K562 (cell line): ENCODE measurements at regions not wholly inside any gene's neighbourhood (a gene's known extent, or its start where the extent isn't known, plus 50 kb on each side); places are given as distances from the start of the nearest gene placed in this dataset.

Source experiments
- ATAC-seq: fragments of 200-7000 bp; cut with Tn5 transposase; 3 replicates; pipeline ENCODE4 v1.9.1; 2020; ENCODE audit warnings: moderate library complexity
- BruUV-seq: library from RNA; stranded (reverse); fragments of 400-500 nt; replicated peaks from 2 replicates; lab custom pipeline; 2021; lab: Mats Ljungman, UMichigan
- CTCF ChIA-PET: fragments of 300-600 bp; formaldehyde crosslinking; extraction: SDS; loops from one replicate; lab custom pipeline; 2021; ENCODE audit warnings: low intra/inter-chr PET ratio; lab: Yijun Ruan, JAX
- POLR2A ChIA-PET: fragments of 300-600, 350-650 bp; sonication (Branson Sonifier 250); formaldehyde crosslinking; extraction: SDS; loops from one replicate; lab custom pipeline; 2021; ENCODE audit warnings: antibody characterized with exemption, inconsistent platforms; lab: Yijun Ruan, JAX
- DNase-seq, 4 experiments: peaks; one replicate each; pipeline versions ENCODE4 v3.0.0 to v3.0.0-alpha.2; 2011 to 2018; ENCODE audit warnings: low spot score in 3 of 4, mixed read lengths in 3 of 4; ENCODE audit errors: extremely low read depth in 1 of 4
- FAIRE-seq: peaks from 2 replicates; lab custom pipeline; 2011; peaks lifted over from hg19 to GRCh38; lab: Jason Lieb, UNC
- H2AFZ ChIP-seq: 2 replicates; pipeline ENCODE4 v1.6.0; 2011; ENCODE audit warnings: low read depth, low read length, control low read depth, inconsistent platforms
- H3K27ac ChIP-seq: fragments of 200-600 bp; 3 replicates; pipeline ENCODE4 v1.8.0; 2011; ENCODE audit warnings: low read depth, mild to moderate bottlenecking, control low read depth, inconsistent platforms, low read length, moderate library complexity, mixed read lengths; ENCODE audit errors: extremely low read depth
- H3K27me3 ChIP-seq, 2 experiments: fragments of 300-600 bp in 1 of 2; 2 replicates in 1 of 2; 3 replicates in 1 of 2; pipeline versions ENCODE4 v1.6.0 to v1.8.0; 2011; ENCODE audit warnings: inconsistent platforms in 2 of 2, low read length in 2 of 2, mild to moderate bottlenecking in 1 of 2, mixed read lengths in 1 of 2, moderate library complexity in 1 of 2; ENCODE audit not compliant: control insufficient read depth in 2 of 2, insufficient read depth in 2 of 2
- H3K36me3 ChIP-seq: fragments of 300-600 bp; 3 replicates; pipeline ENCODE4 v1.8.0; 2011; ENCODE audit warnings: mild to moderate bottlenecking, low read length, inconsistent platforms; ENCODE audit not compliant: control insufficient read depth, insufficient read depth
- H3K4me1 ChIP-seq, 2 experiments: fragments of 200-600 bp in 1 of 2; replicated peaks in 1 of 2; 2 replicates in 1 of 2; 3 replicates in 1 of 2; pipeline versions ENCODE4 v1.5.1 to v1.8.0; 2011; ENCODE audit warnings: inconsistent platforms in 2 of 2, low read length in 2 of 2, mild to moderate bottlenecking in 1 of 2, mixed read lengths in 1 of 2, moderate library complexity in 1 of 2; ENCODE audit not compliant: control insufficient read depth in 2 of 2, insufficient read depth in 2 of 2
- H3K4me2 ChIP-seq: 2 replicates; pipeline ENCODE4 v1.6.1; 2011; ENCODE audit warnings: low read length, control low read depth, inconsistent platforms, mixed read lengths; ENCODE audit not compliant: insufficient read depth
- H3K4me3 ChIP-seq: fragments of 200-600 bp; sonication (generic), shearing (Covaris generic); 2 replicates; pipeline ENCODE4 v1.5.1; 2016; ENCODE audit warnings: control low read depth, inconsistent platforms
- H3K79me2 ChIP-seq: fragments of 200-600 bp; 3 replicates; pipeline ENCODE4 v1.8.0; 2011; ENCODE audit warnings: low read length, inconsistent platforms; ENCODE audit not compliant: control insufficient read depth, insufficient read depth
- H3K9ac ChIP-seq, 2 experiments: 2 replicates each; pipeline versions ENCODE4 v1.6.0 to v1.6.1; 2011; ENCODE audit warnings: low read depth in 2 of 2, low read length in 2 of 2, control low read depth in 1 of 2, inconsistent platforms in 1 of 2, mild to moderate bottlenecking in 1 of 2, mixed read lengths in 1 of 2; ENCODE audit not compliant: insufficient read depth in 1 of 2
- H3K9me1 ChIP-seq: one replicate; pipeline ENCODE4 v1.6.0; 2011; ENCODE audit warnings: inconsistent platforms, mild to moderate bottlenecking, low read length, moderate library complexity; ENCODE audit not compliant: control insufficient read depth, insufficient read depth
- H3K9me3 ChIP-seq: replicated peaks from 2 replicates; pipeline ENCODE4 v1.5.1; 2011; ENCODE audit warnings: low read depth, low read length, inconsistent platforms; ENCODE audit not compliant: control insufficient read depth, insufficient read depth
- H4K20me1 ChIP-seq: replicated peaks from 2 replicates; pipeline ENCODE4 v1.6.1; 2011; ENCODE audit warnings: low read length, inconsistent platforms, mixed read lengths; ENCODE audit not compliant: control insufficient read depth, insufficient read depth
- CREB5 ChIP-seq: fragments of 250-450 bp; sonication (Bioruptor Pico); IDR thresholded peaks from 2 replicates; pipeline ENCODE4 v1.5.0; 2020; ENCODE audit warnings: mild to moderate bottlenecking
- RBM39 ChIP-seq: fragments of 200-400 bp; formaldehyde crosslinking; optimal IDR thresholded peaks from 2 replicates; pipeline ENCODE3; 2018; ENCODE audit warnings: low read depth, low read length
- SETDB1 ChIP-seq: IDR thresholded peaks from one replicate; pipeline ENCODE4 v1.6.1; 2012; ENCODE audit warnings: low read length, control low read depth, inconsistent platforms
- ZBTB17 ChIP-seq: fragments of 450-650 bp; formaldehyde crosslinking; IDR thresholded peaks from 2 replicates; pipeline ENCODE4 v1.4.0; 2020; ENCODE audit warnings: mild to moderate bottlenecking
- ZNF174 ChIP-seq: fragments of 250-450 bp; sonication (Bioruptor Pico); IDR thresholded peaks from 2 replicates; pipeline ENCODE4 v1.4.0; 2020; ENCODE audit warnings: mild to moderate bottlenecking
- ZNF41 ChIP-seq: fragments of 250-450 bp; sonication (Bioruptor Pico); conservative IDR thresholded peaks from 2 replicates; pipeline ENCODE4 v1.4.0; 2020; ENCODE audit warnings: mild to moderate bottlenecking
- ZNF785 ChIP-seq: fragments of 250-450 bp; sonication (Bioruptor Pico); IDR thresholded peaks from 2 replicates; pipeline ENCODE4 v1.4.0; 2020; ENCODE audit warnings: mild to moderate bottlenecking
- WGBS: fragments of 100-300 bp; shearing (Covaris generic); methylation state at CpG from one replicate; pipeline ENCODE4 v1.1.6; 2016; ENCODE audit warnings: low coverage, mixed read lengths; ENCODE audit not compliant: insufficient coverage; ENCODE audit errors: missing lambda C conversion rate; 5-methylcytosine and 5-hydroxymethylcytosine counted together
- in situ Hi-C: fragments of 300-500 bp; cut with MboI; formaldehyde crosslinking; loops from 4 replicates; pipeline ENCODE4 v1.15.0; 2018; ENCODE audit warnings: inconsistent platforms, mixed read lengths
- intact Hi-C: fragments of 100-400 bp; cut with micrococcal nuclease; formaldehyde crosslinking; loops from 2 replicates; pipeline ENCODE4 v1.14.2; 2022
- TF ChIP-seq, protein P1 (sequence below): fragments of 150-350 bp; IDR thresholded peaks from 2 replicates; pipeline ENCODE4 v1.6.1; 2014; ENCODE audit warnings: low read depth, mild to moderate bottlenecking, low read length, borderline replicate concordance
- TF ChIP-seq, protein P2 (sequence below): fragments of 250-450 bp; sonication (Bioruptor Pico); IDR thresholded peaks from 2 replicates; pipeline ENCODE4 v1.6.1; 2021; ENCODE audit warnings: mild to moderate bottlenecking
- TF ChIP-seq, protein P3 (sequence below): fragments of 450-650 bp; formaldehyde crosslinking; IDR thresholded peaks from 2 replicates; pipeline ENCODE4 v1.4.0; 2022; ENCODE audit warnings: missing genetic modification characterization

DNA sequence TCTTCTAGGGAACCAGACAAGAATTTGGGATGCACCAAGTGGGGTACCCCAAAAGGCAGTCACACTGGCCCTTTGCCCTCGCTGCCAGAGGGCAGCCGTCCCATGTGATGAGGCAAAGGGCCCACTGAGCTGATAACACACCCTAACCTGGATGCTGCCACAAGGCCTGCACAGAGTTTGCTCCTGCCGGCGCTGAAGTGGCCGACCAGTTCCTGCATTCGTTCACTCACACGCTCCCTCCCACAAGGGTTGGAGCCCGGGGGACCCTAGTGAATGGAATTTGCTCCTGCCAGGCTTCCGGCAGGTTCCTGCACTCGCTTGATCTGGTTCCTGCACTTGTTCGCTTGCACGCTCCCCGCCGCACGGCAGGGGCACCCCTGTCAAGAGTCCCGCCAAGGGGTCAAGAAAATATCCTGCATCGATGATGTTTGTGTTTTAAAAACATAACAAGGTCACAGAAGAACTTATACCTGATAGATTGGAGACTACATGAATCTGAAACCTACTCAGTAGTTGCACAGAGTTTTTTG lies 296.4 kb upstream of the VCX start (continued):
- TF ChIP-seq ZBTB17 (CRISPR knock-in tag) (no peak), ZNF41 (no peak), ZNF174 (CRISPR knock-in tag) (no peak)
- TF ChIP-seq, protein P1, sequence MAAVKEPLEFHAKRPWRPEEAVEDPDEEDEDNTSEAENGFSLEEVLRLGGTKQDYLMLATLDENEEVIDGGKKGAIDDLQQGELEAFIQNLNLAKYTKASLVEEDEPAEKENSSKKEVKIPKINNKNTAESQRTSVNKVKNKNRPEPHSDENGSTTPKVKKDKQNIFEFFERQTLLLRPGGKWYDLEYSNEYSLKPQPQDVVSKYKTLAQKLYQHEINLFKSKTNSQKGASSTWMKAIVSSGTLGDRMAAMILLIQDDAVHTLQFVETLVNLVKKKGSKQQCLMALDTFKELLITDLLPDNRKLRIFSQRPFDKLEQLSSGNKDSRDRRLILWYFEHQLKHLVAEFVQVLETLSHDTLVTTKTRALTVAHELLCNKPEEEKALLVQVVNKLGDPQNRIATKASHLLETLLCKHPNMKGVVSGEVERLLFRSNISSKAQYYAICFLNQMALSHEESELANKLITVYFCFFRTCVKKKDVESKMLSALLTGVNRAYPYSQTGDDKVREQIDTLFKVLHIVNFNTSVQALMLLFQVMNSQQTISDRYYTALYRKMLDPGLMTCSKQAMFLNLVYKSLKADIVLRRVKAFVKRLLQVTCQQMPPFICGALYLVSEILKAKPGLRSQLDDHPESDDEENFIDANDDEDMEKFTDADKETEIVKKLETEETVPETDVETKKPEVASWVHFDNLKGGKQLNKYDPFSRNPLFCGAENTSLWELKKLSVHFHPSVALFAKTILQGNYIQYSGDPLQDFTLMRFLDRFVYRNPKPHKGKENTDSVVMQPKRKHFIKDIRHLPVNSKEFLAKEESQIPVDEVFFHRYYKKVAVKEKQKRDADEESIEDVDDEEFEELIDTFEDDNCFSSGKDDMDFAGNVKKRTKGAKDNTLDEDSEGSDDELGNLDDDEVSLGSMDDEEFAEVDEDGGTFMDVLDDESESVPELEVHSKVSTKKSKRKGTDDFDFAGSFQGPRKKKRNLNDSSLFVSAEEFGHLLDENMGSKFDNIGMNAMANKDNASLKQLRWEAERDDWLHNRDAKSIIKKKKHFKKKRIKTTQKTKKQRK, result no peak
- TF ChIP-seq, all 486 proteins: peak for 0

- DNase-seq (no peak), FAIRE-seq (no peak), ATAC-seq (no peak)
- intact Hi-C loops, result no loop called here
- no peak overlapping the region for H3K9ac ChIP-seq
- no peaks in the 10 kb centered on the region for H3K9me3 ChIP-seq
- H3K9me1 ChIP-seq, result no peaks in the 10 kb centered on the region
- H3K4me3 ChIP-seq, result no peak overlapping the region
- H3K36me3 ChIP-seq, result no peaks in the 10 kb centered on the region
- no peak overlapping the region for H2AFZ ChIP-seq
- H3K27ac ChIP-seq, result no peak overlapping the region
- in situ Hi-C loops, result no loop called here
- TF ChIP-seq, protein P2, sequence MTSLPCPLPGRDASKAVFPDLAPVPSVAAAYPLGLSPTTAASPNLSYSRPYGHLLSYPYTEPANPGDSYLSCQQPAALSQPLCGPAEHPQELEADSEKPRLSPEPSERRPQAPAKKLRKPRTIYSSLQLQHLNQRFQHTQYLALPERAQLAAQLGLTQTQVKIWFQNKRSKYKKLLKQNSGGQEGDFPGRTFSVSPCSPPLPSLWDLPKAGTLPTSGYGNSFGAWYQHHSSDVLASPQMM (CRISPR knock-in tag), result no peak
- TF ChIP-seq SETDB1, result no peak
- TF ChIP-seq RBM39, result no peak
- no peak for TF ChIP-seq ZNF785 (CRISPR knock-in tag)
- TF ChIP-seq, protein P3, sequence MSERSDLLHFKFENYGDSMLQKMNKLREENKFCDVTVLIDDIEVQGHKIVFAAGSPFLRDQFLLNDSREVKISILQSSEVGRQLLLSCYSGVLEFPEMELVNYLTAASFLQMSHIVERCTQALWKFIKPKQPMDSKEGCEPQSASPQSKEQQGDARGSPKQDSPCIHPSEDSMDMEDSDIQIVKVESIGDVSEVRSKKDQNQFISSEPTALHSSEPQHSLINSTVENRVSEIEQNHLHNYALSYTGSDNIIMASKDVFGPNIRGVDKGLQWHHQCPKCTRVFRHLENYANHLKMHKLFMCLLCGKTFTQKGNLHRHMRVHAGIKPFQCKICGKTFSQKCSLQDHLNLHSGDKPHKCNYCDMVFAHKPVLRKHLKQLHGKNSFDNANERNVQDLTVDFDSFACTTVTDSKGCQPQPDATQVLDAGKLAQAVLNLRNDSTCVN (CRISPR knock-in tag), result no peak
- TF ChIP-seq CREB5 (CRISPR knock-in tag), result no peak
- no TSS peak for BruUV-seq
- no peaks in the 10 kb centered on the region for H3K27me3 ChIP-seq
- no peak overlapping the region for H3K4me2 ChIP-seq
- ChIA-PET CTCF (no interaction called here), POLR2A (no interaction called here)
- H3K79me2 ChIP-seq, result no peaks in the 10 kb centered on the region
- no peaks in the 10 kb centered on the region for H4K20me1 ChIP-seq
- WGBS, result 0% methylated on average over 1 of the region's 1 CpG
- H3K4me1 ChIP-seq, result no peaks in the 10 kb centered on the region
These were observed 297.4 kb upstream of the VCX start for GRCh38 chrX:7545564-7545963.
